Stimulated activated CD8-positive, alpha-beta memory T cell treated with anti-CD3 and anti-CD28 coated beads, Interleukin-4, amount 100 ng/mL, for 1 hour (primary cell): ENCODE measurements at regions not wholly inside any gene's neighbourhood (a gene's known extent, or its start where the extent isn't known, plus 50 kb on each side); places are given as distances from the start of the nearest gene placed in this dataset.
"Not testable (repeated sequence)": the region's sequence is repeated elsewhere in the genome, so short reads cannot be mapped to it uniquely, and the experiment has no call there.

Experiments
- DNase-seq, 2 donors: peaks; one replicate each; pipeline ENCODE4 v3.0.0-alpha.2; 2020; ENCODE audit warnings: low read depth in 2 of 2, low spot score in 1 of 2

DNA sequence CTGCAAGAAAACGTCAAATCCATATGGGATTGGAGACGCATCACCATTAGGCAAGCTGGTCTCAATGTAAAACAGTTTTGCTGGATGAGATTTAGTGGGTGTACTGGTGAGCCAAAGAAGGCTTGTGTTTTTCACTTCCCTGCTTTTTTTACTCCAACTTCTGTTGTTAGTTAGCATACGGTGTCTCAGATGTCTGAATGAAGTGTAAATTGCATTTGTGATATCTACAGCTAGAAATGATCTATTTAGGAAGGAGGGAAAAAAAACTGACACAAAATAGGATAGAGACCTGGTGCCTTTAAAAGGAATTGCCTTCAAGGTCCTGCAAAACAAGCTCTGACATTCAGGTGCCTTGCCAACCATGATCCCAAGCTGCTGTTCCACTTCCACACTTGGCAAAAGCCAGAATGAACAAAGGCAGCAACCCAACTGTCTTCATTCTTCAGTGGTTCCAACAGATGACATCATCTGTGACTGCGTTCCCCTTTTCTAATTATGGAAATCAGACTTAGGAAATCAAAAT is 104.2 kb upstream of the RAI14 start:
- no peak for DNase-seq

- no peak for DNase-seq
Measured at GRCh38 chr5:34552686-34553085, 103.4 kb upstream of the RAI14 start.

DNA sequence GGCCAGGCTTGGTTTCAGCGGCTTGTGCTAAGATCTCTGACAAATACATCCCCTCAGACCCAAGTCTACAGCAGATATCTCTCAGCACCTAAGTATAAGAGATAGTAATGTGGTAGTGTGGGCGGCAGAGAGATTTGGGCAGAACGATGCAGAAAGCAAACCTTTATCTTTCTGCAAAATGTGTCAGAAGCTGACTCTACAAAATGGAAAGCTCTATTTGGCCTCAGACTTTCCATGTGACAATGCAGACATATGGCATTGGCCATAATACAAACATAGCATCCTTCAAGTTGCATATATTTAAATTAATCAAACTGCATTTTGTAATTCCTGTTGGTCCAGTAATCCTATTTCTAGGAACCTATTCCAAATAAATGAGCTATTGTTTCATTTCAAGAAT is 102.5 kb upstream of the RAI14 start:
- DNase-seq: no peak

GRCh38 chr5:34554641-34555040 is 101.5 kb upstream of the RAI14 start:
- no peak for DNase-seq

DNA sequence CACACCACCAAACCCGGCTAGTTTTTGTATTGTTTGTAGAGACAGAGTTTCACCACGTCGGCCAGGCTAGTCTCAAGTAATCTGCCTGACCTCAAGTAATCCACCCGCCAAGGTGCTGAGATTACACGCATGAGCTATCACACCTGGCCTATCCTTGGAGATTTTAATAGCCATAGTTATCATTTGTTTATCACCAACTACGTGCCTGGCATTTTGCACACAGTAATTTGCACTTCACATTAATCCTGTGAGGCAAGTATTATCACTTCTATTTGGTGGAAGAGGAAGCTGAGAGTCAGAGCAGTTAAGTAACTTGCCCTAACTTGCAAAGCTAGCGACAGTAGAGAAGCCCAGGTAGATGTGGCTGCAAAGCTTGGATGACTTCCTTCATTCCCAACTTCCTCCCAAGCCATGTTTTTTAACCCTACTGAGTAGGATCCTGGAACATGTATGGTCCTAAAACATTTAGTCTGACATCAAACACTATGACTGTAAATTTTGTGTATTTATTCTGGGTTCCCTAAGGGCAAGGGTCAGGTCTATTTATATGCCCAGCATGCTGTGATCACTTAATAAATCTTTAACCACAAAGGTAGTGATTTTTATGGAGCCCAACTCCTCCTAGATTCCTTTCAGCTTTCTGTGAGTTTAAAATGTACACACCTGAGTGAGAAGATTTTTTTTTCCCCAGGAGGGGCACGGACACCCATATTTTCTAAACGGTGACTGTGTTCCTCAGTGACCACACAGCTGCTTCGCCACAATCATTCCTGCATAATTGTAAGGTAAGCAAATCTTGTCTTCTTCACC is 100.2 kb upstream of the RAI14 start:
- no peak for DNase-seq

DNA sequence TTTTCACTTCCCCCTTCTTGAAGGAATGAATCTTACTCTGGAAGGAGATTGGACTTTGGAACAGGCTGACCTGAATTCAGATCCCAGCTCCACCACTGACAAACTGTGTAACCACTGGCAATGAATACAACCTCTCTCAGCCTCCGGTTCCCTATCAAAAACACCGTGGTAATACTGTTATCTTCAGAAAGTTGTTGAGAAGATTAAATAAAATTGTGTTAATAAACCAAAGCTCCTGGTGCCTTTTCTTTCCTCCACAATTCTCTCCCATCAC is 99.7 kb upstream of the RAI14 start:
- DNase-seq: no peak

DNA sequence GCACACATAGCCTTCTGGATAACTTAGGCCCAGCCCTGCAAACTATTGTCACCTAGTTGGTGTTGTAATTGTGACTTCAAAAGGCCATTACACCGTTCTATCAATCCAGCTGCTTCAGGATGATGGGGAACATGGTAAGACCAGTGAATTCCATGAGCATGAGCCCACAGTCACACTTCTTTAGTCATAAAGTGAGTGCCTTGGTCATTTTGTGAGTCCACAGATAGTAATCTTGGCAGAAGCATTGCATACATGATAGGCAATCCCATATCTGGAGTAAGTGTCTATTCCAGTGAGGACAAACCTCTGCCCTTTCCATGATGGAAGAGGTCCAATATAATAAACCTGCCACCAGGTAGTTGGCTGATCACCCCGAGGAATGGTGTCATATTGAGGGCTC is 94.5 kb upstream of the RAI14 start:
- not testable (repeated sequence) for DNase-seq

- no peak for DNase-seq
Measured at GRCh38 chr5:34562791-34563190, 93.3 kb upstream of the RAI14 start.

- DNase-seq: no peak
Measured at GRCh38 chr5:34563269-34563668, 92.9 kb upstream of the RAI14 start.

DNA sequence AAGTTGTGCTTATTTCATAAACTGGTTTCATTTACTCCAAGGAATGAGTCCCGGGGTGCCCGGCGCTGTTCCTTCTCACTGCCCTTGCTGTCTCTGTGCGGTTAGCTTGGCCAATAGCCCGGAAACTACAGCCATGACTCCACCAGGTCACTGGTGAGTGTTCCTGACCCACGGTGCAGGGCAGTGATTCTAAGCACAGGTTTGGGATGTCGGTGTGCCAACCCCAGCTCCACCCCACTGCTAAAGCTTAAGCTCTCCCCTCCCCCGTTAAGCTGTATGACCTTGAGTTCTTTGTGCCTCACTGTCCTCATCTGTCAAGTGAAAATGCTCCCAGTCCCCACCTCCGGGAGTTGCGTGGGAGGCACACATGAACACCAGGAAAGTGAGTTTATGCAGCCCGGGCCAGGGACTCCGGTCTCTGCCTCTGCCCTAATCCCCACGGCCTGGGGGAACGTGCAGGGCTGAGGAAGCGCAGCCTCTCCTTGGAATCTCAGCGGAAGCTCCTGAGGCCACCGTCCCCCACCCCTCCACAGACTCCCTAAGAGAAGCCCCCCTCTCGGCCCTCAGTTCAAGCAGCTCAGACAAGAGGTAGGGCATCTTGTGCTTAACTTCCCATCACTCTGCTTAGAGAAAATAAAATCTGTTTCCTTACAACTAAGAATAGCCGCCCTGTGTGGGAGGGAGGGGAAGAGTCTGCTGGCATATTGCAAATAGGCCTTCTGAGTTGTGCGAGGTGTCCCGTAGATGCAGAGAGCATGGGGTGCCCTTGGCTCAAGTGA is 92.0 kb upstream of the RAI14 start:
- no peak for DNase-seq

GRCh38 chr5:34564710-34565235 is 91.4 kb upstream of the RAI14 start:
- DNase-seq: no peak

DNA sequence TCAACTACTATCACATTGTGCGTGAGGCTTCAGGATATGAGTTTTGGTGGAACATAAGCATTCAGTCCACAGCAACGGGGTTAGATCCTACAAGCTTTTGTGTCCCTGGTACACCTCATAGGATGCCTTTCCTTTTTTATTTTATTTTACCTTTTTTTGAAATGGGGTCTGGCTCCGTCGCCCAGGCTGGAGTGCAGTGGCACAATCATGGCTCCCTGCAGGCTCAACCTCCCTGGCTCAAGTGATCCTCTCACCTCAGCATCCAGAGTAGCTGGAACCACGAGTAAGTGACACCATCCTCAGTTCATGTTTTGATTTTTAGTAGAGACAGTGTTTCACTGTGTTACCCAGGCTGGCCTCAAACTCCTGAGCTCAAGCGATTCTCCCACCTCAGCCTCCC is 86.0 kb upstream of the RAI14 start:
- DNase-seq: no peak

- DNase-seq: no peak
Measured at GRCh38 chr5:34570721-34571676, 85.1 kb upstream of the RAI14 start.

DNA sequence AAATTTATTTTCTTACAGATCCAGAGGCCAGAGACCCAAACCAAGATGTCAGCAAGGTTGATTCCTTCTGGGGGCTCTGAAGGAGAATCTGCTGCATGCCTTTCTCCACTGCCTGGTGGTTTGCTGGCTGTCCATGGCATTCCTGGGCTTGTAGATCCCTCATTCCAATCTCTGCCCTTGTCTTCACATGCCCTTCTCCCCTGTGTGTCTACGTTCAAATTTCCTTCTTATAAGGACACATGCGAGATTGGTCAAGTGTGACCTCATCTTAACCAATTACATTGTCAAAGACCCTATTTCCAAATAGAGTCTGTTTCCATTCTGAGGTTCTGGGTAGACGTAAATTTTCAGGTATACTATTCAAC is 84.5 kb upstream of the RAI14 start:
- DNase-seq: no peak

DNA sequence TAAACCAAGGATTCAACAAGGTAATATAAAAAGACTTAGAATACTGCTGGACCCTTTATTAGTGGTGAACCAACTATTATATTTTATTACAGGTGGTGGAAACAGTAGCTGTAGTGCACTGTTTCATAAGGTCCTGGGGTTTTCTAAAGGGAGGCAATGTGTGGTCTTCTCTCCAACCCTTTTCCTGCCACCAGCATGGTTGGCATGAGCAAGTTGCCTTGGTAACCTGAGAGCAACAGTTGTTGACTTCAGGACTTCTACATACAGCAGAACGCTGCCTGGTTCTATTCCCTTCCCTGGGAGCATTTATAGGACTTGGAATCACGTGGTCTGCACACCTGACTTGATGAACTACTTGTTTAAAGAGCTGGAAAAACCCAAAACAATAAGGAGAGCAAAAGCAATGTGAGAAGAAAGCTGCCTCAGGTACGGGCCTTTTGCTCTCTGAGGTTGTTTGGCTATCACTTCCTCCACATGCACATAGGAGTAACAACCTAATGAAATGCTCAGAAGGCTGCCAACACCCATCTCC is 81.1 kb upstream of the RAI14 start:
- DNase-seq: no peak

DNA sequence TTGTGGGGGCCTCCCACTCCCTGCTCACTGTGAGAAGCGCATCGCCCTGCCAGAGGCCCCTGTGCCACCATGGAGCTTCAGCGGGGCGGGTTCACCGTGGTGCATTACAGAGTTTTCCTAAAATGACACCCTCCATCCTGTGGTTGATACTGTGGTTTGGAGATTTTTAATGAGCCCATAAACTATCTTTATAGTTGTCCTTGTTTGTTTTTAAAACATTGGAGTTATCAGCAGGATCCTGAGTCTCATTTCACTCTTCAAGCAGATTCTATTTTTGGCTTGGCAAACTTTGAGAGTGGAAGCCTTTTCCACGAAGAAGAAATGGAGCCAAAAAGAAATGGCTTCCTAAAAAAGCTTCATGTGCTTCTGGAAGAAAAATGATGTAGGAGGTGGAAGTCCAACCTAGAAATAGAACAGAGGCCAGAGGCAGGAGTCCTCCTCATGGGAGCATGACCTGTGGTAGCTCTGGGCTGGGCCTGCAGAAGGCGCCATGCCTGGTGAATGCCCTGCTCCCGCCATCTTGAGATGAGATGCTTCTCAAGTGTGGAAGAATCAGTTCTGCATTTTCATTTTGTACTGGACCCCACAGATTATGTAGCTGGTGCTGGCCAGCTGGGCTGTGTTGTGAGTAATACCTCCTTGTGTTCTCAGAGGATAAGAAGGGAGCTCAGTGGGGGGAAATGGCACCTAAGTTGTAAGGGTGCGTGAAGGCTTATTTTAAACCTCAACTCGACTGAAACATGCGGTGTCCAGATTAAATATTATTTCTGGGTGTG is 79.0 kb upstream of the RAI14 start:
- DNase-seq: no peak

- no peak for DNase-seq
Measured at GRCh38 chr5:34578962-34579361, 77.2 kb upstream of the RAI14 start.

DNA sequence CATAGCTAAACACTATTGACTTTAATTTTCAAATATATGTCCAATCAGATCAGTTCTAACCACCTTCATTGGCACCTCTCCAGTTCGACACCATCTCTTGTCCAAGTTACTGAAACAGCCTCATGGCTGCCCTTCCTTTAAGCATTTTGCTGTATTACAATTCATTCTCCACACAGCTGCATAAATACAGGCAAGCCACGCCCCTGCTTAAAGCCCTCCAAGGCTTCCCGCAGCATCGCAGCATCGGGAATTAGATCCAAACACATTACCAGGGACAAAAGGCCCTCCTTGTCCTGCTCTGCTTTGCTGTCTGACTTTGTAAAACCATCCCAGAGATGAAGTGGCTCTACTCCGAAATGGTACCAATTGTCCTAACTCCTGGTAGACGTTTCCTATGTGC is 75.1 kb upstream of the RAI14 start:
- DNase-seq: no peak

DNA sequence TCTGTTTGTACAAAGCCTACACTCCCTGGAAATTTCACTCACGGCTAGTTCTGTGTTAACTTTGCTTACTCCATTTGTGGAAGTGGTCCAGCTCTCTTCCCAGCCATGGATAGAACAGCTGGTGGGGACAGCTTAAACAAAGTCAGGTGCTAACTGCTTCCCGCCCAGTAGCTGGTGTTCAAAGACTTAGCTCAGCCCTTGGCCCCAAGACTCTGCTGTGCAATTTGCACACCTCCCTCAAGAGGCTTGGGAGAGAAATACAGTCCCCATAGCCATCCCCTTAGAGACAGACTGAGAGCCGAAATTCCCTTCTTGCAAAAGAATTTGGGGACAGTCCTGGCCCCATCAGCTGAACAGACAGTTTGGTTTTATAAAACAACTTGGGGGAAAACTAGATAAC is 73.8 kb upstream of the RAI14 start:
- no peak for DNase-seq

DNA sequence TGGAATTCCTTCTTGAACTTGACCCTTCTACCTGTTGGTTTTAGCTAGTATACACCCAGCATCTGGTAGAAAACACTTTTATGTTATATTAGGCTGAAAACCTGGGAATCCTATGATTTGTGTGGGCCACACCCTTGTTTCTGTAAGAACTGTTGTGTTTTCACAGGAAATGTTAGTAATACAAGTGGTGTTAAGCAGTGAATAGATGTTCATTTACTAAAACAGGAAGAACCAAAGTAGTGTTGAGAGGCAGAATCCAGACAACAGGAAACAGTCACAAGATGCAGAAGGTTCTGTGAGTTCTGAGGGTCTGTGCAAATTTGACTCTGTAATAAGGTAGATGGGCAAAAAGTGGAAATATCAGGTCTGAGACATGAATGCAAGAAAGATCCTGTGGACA is 73.0 kb upstream of the RAI14 start:
- no peak for DNase-seq
